BE2C (cell line): ENCODE measurements at regions not wholly inside any gene's neighbourhood (a gene's known extent, or its start where the extent isn't known, plus 50 kb on each side); places are given as distances from the start of the nearest gene placed in this dataset.
"Not testable (repeated sequence)": the region's sequence is repeated elsewhere in the genome, so short reads cannot be mapped to it uniquely, and the experiment has no call there.

Experiments
- DNase-seq: peaks from one replicate; pipeline ENCODE4 v3.0.0-alpha.2; 2020
- H3K27me3 ChIP-seq: fragments of 250-450 bp; sonication (Bioruptor Pico); 2 replicates; pipeline ENCODE4 v1.5.1; 2020; ENCODE audit warnings: mild to moderate bottlenecking
- H3K36me3 ChIP-seq: fragments of 250-450 bp; sonication (Bioruptor Pico); 2 replicates; pipeline ENCODE4 v1.5.1; 2020; ENCODE audit warnings: mild to moderate bottlenecking
- H3K4me1 ChIP-seq: fragments of 250-450 bp; sonication (Bioruptor Pico); 2 replicates; pipeline ENCODE4 v1.5.1; 2020
- H3K4me3 ChIP-seq: 2 replicates; pipeline ENCODE4 v1.5.1; 2011; ENCODE audit warnings: low read depth, low read length
- H3K9me3 ChIP-seq: fragments of 250-450 bp; sonication (Bioruptor Pico); 2 replicates; pipeline ENCODE4 v1.5.1; 2020
- CTCF ChIP-seq: IDR thresholded peaks from 2 replicates; pipeline ENCODE4 v1.5.1; 2012; ENCODE audit warnings: mild to moderate bottlenecking, low read depth, low read length

GRCh38 chr6:137810554-137811120, 56.4 kb upstream of the TNFAIP3 start:
- TF ChIP-seq CTCF = no peak
- DNase-seq = no peak
- H3K4me1 ChIP-seq = no peaks in the 10 kb centered on the region

GRCh38 chr6:137811121-137811915, 55.7 kb upstream of the TNFAIP3 start:
- Histone ChIP-seq H3K27me3 (no peaks in the 10 kb centered on the region), H3K36me3 (no peaks in the 10 kb centered on the region), H3K9me3 (no peaks in the 10 kb centered on the region), H3K4me1 (no peaks in the 10 kb centered on the region), H3K4me3 (no peak overlapping the region)
- no peak for TF ChIP-seq CTCF
- no peak for DNase-seq

More at GRCh38 chr6:137810554-137811120, 56.4 kb upstream of the TNFAIP3 start:
- Histone ChIP-seq H3K36me3 (no peaks in the 10 kb centered on the region), H3K27me3 (no peaks in the 10 kb centered on the region), H3K9me3 (no peaks in the 10 kb centered on the region), H3K4me3 (no peak overlapping the region)

GRCh38 chr6:137811916-137812553, 55.0 kb upstream of the TNFAIP3 start:
- Histone ChIP-seq H3K36me3 (no peaks in the 10 kb centered on the region), H3K4me1 (no peaks in the 10 kb centered on the region), H3K27me3 (no peaks in the 10 kb centered on the region), H3K9me3 (no peaks in the 10 kb centered on the region), H3K4me3 (no peak overlapping the region)
- TF ChIP-seq CTCF = no peak
- DNase-seq = no peak

- Histone ChIP-seq H3K4me3 (no peak overlapping the region), H3K36me3 (no peaks in the 10 kb centered on the region), H3K27me3 (no peaks in the 10 kb centered on the region), H3K4me1 (no peaks in the 10 kb centered on the region), H3K9me3 (no peaks in the 10 kb centered on the region)
- TF ChIP-seq CTCF = no peak
- no peak for DNase-seq
Measured at GRCh38 chr6:137813308-137813970, 53.6 kb upstream of the TNFAIP3 start.

- DNase-seq, H3K27me3 ChIP-seq, H3K36me3 ChIP-seq, H3K4me3 ChIP-seq, H3K9me3 ChIP-seq, H3K4me1 ChIP-seq: not testable (repeated sequence)
Measured at GRCh38 chr6:137814030-137814429, 53.0 kb upstream of the TNFAIP3 start.

GRCh38 chr6:137815692-137816091, 51.4 kb upstream of the TNFAIP3 start:
- Histone ChIP-seq H3K27me3 (no peaks in the 10 kb centered on the region), H3K9me3 (no peaks in the 10 kb centered on the region), H3K4me1 (no peaks in the 10 kb centered on the region), H3K36me3 (no peaks in the 10 kb centered on the region), H3K4me3 (no peak overlapping the region)
- no peak for DNase-seq
- no peak for TF ChIP-seq CTCF
